ENCODE measurements at regions not wholly inside any gene's neighbourhood (a gene's known extent, or its start where the extent isn't known, plus 50 kb on each side); places are given as distances from the start of the nearest gene placed in this dataset.

GRCh38 chr9:75649060-75649459 lies 241.4 kb upstream of the PCSK5 start:
- 83% methylated on average over 2 of the region's 5 CpGs for WGBS (ENCODE audit: insufficient coverage)
- intact Hi-C loops (cut with micrococcal nuclease) = no loop called here

GRCh38 chr9:75651709-75652108 lies 238.8 kb upstream of the PCSK5 start:
- no peaks in the 10 kb centered on the region for H4K20me1 ChIP-seq (ENCODE audit: control insufficient read depth, insufficient read depth, low read length, poor library complexity, severe bottlenecking)
- ChIA-PET POLR2A (no interaction called here), CTCF (no interaction called here)
- Mint-ChIP-seq H3K4me3 (no peak overlapping the region), H3K4me1 (no peaks in the 10 kb centered on the region), H3K27me3 (no peaks in the 10 kb centered on the region), H3K27ac (no peak overlapping the region), H3K9me3 (ENCODE audit: insufficient read depth) (no peaks in the 10 kb centered on the region)
- no peak overlapping the region for H3K4me3 ChIP-seq (ENCODE audit: control extremely low read depth in 1 of 5, extremely low read depth in 1 of 5, insufficient read depth in 1 of 5, low read depth in 2 of 5, low read length in 4 of 5)
- H3K4me1 ChIP-seq (ENCODE audit: control insufficient read depth in 2 of 2, insufficient read depth in 2 of 2, low read length in 2 of 2) = no peaks in the 10 kb centered on the region
- no peak overlapping the region for H3K9ac ChIP-seq (ENCODE audit: low read length)
- no peak for TF ChIP-seq CTCF (IDR thresholded peaks at IDR 0.05)
- TF ChIP-seq EZH2 (IDR thresholded peaks at IDR 0.05; ENCODE audit: borderline replicate concordance, insufficient read depth, low read depth, low read length, poor library complexity, severe bottlenecking) = no peak
- ATAC-seq (ENCODE audit: low read depth) (no peak), DNase-seq (no peak)
- WGBS (ENCODE audit: insufficient coverage) = no CpG with 5 or more reads among the region's 2 CpGs
- H3K4me2 ChIP-seq (replicated peaks; ENCODE audit: low read depth, low read length, poor library complexity, severe bottlenecking) = no peak overlapping the region
- no peaks in the 10 kb centered on the region for H3K36me3 ChIP-seq (replicated peaks in 1 of 2; ENCODE audit: control extremely low read depth in 1 of 2, control insufficient read depth in 1 of 2, extremely low read depth in 1 of 2, insufficient read depth in 2 of 2, low read length in 1 of 2)
- H3K27ac ChIP-seq (ENCODE audit: low read length in 2 of 2) = no peak overlapping the region
- peaks cover 0 to 8% (median 0%) of the 10 kb centered on the region in 3 donors for H3K9me3 ChIP-seq (ENCODE audit: control extremely low read depth in 1 of 3, control insufficient read depth in 2 of 3, insufficient read depth in 1 of 3, low read length in 2 of 3)
- H3K79me2 ChIP-seq (ENCODE audit: control insufficient read depth, insufficient read depth, low read length) = no peaks in the 10 kb centered on the region
- no peaks in the 10 kb centered on the region for H3K27me3 ChIP-seq (replicated peaks in 1 of 4; ENCODE audit: control extremely low read depth in 1 of 4, control insufficient read depth in 3 of 4, insufficient read depth in 4 of 4, low read length in 3 of 4)
- intact Hi-C loops (cut with micrococcal nuclease) = no loop called here
- no peak overlapping the region for H2AFZ ChIP-seq (ENCODE audit: insufficient read depth, low read depth, low read length, poor library complexity, severe bottlenecking)

More at GRCh38 chr9:75649060-75649459, 241.4 kb upstream of the PCSK5 start:
- Histone ChIP-seq H3K9me3 (ENCODE audit: control extremely low read depth in 1 of 3, control insufficient read depth in 2 of 3, insufficient read depth in 1 of 3, low read length in 2 of 3) (peaks cover 0 to 8% (median 0%) of the 10 kb centered on the region in 3 donors), H3K27ac (ENCODE audit: low read length in 2 of 2) (no peak overlapping the region), H3K36me3 (replicated peaks in 1 of 2; ENCODE audit: control extremely low read depth in 1 of 2, control insufficient read depth in 1 of 2, extremely low read depth in 1 of 2, insufficient read depth in 2 of 2, low read length in 1 of 2) (no peaks in the 10 kb centered on the region), H2AFZ (ENCODE audit: insufficient read depth, low read depth, low read length, poor library complexity, severe bottlenecking) (no peak overlapping the region), H3K4me2 (replicated peaks; ENCODE audit: low read depth, low read length, poor library complexity, severe bottlenecking) (no peak overlapping the region), H3K9ac (ENCODE audit: low read length) (no peak overlapping the region), H3K79me2 (ENCODE audit: control insufficient read depth, insufficient read depth, low read length) (no peaks in the 10 kb centered on the region), H3K27me3 (replicated peaks in 1 of 4; ENCODE audit: control extremely low read depth in 1 of 4, control insufficient read depth in 3 of 4, insufficient read depth in 4 of 4, low read length in 3 of 4) (no peaks in the 10 kb centered on the region), H3K4me3 (ENCODE audit: control extremely low read depth in 1 of 5, extremely low read depth in 1 of 5, insufficient read depth in 1 of 5, low read depth in 2 of 5, low read length in 4 of 5) (no peak overlapping the region), H3K4me1 (ENCODE audit: control insufficient read depth in 2 of 2, insufficient read depth in 2 of 2, low read length in 2 of 2) (no peaks in the 10 kb centered on the region), H4K20me1 (ENCODE audit: control insufficient read depth, insufficient read depth, low read length, poor library complexity, severe bottlenecking) (no peaks in the 10 kb centered on the region)
- Mint-ChIP-seq H3K9me3 (ENCODE audit: insufficient read depth) (no peaks in the 10 kb centered on the region), H3K4me1 (no peaks in the 10 kb centered on the region), H3K27me3 (no peaks in the 10 kb centered on the region), H3K4me3 (no peak overlapping the region), H3K27ac (no peak overlapping the region)
- ChIA-PET POLR2A (no interaction called here), CTCF (no interaction called here)
- no peak for ATAC-seq (ENCODE audit: low read depth)
- DNase-seq = no peak
- TF ChIP-seq EZH2 (IDR thresholded peaks at IDR 0.05; ENCODE audit: borderline replicate concordance, insufficient read depth, low read depth, low read length, poor library complexity, severe bottlenecking) (no peak), CTCF (IDR thresholded peaks at IDR 0.05) (no peak)

Measured in B cell (primary cell).